Sciatic nerve (tissue), 2 donors: ENCODE measurements at regions not wholly inside any gene's neighbourhood (a gene's known extent, or its start where the extent isn't known, plus 50 kb on each side); places are given as distances from the start of the nearest gene placed in this dataset.
"Not testable (repeated sequence)": the region's sequence is repeated elsewhere in the genome, so short reads cannot be mapped to it uniquely, and the experiment has no call there.

Experiments
- ATAC-seq: fragments of 200-7000 bp; cut with Tn5 transposase; one replicate; pipeline ENCODE4 v1.9.1; 2020; ENCODE audit warnings: mild to moderate bottlenecking, moderate library complexity
- DNase-seq: peaks from one replicate; pipeline ENCODE4 v3.0.0-alpha.2; 2020; ENCODE audit warnings: low spot score
- intact Hi-C: fragments of 100-400 bp; cut with DNase I; formaldehyde crosslinking; loops from one replicate; pipeline ENCODE4 v1.14.2; 2022
- donor health status: DM: no; HTN: no; CAD: no.
- donor health status: DM: no; HTN: no; CAD: no.

DNA sequence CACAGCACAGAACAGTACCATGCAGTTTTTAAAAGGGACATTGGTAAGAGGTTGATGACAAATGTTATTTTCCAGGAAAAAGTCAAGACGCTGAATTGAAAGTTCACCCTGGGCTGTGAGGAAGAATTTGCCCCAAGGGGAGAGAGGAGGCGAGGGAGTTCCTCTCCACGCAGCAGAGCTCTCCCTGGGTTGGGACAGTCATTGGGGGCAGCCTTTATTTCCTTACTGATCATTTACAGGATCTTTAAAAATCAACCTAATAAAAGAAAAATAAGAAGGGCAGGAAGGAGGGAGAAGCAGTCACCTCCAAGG is 49.9 kb upstream of the WNT7B start:
- DNase-seq = no peak
- intact Hi-C loops = no loop called here
- peak; percentile 9 for ATAC-seq

DNA sequence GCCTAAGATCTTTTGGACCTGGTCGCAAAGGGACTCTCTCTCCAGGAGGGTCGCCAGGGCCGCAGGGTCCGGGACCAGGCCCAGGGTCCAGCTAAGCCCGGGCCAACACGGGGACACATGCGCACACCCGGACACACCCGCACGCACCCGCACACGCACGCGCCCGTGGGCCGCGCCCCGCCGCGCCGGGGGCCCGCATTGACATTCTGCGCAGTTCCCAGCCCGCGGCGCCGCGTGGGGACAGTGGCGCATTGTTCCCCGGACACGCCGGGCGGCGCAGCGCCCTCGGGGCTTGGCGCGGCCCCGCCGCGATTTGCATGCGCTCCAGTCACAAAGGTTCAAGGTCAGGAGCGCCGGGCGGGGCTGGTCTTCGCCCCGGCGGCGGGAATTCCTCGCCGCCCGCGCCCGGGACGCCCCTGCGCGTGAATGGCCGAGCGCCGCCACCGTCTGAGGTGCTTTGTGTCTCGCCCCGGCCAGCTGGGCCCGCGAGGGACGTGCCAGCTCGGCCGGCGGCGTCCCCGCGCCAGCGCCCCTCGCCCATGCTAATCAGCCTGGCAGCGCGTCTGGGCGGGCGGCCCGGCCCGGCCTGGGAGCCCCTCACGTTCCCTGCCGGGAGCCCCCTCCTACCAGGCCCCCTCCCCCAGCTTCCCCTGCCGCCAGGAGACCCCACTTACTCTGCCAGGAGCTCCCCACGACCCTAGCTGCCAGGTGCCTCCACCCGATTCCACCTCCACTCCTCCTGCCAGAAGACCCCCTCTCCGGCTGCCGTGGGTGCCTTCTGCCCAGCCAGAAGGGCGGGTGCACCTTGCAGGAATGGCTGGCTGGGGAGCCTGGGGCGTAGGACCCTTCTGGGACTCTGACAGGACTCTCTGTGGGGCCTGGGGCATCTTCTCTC is 50.5 kb upstream of the WNT7B start:
- ATAC-seq (peak; percentile 63), DNase-seq (peak; percentile 82)
- intact Hi-C loops = no loop called here

GRCh38 chr22:46028106-46028991 is 51.4 kb upstream of the WNT7B start:
- intact Hi-C loops = no loop called here
- DNase-seq = peak; percentile 56
- ATAC-seq = no peak

DNA sequence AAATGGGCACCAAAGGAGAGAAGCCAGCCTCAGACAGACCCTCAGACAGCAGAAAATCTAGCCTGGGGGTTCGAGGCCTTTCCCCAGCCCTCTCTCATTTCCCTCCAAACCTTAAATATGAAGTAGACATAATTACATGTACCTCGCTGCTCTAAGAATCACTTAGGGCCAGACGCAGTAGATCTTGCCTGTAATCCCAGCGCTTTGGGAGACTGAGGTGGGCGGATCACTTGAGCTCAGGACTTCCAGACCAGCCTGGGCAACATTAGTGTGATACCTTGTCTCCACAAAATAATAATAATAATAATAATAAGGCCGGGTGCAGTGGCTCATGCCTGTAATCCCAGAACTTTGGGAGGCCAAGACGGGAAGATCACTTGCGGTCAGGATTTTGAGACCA is 52.1 kb upstream of the WNT7B start:
- ATAC-seq = no peak
- intact Hi-C loops = no loop called here
- DNase-seq = no peak

GRCh38 chr22:46029574-46030200 is 52.7 kb upstream of the WNT7B start:
- ATAC-seq (no peak), DNase-seq (peak; percentile 45)
- intact Hi-C loops = no loop called here

DNA sequence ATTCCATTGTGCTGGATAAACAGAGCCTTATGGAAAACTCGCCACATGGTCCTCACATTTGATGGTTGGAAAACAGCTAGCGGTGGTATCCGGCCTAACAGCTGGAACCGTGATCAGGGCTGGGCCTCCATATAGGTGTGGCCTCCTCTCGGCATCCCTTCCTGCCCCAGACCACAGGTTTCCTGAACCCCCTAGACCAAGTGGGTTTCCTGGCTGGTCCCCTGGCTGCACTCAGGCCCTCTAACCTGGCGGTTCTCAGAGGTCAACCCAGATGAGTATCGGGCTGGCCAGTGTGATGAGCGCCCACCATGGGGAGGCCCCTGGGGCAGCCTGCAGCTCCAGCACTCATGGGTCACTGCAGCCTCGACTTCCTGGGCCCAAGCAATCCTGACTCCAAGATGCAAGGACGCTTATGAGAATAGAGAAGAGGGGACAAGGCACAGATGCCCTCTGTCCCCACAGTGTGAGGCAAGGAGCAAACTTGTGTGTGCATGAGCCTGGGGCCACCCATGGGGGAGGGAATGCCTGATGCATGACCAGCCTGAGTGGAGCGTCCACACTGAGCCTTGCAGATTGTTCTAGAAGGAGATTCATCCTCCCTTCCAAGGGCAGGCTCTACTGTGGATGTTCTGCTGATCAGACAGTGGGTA is 53.4 kb upstream of the WNT7B start:
- DNase-seq = peak; percentile 54
- intact Hi-C loops = no loop called here
- no peak for ATAC-seq

DNA sequence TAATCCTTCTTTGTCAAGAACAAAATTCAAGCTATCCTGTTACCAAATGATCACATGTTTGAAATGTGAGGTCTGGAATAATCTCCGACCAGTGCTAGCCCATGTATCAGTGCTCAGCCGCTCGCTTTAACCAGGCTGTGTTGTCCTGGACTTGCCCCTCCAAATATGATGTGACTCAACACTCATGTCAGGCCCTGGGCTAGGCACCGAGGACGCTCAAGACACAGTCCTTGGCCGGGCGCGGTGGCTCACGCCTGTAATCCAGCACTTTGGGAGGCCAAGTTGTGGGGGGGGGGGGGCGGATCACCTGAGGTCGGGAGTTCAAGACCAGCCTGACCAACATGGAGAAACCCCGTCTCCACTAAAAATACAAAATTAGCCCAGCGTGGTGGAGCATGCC is 54.1 kb upstream of the WNT7B start:
- intact Hi-C loops = no loop called here
- no peak for ATAC-seq
- no peak for DNase-seq

- DNase-seq (no peak), ATAC-seq (no peak)
- intact Hi-C loops = no loop called here
Measured at GRCh38 chr22:46031557-46031956, 54.6 kb upstream of the WNT7B start.

DNA sequence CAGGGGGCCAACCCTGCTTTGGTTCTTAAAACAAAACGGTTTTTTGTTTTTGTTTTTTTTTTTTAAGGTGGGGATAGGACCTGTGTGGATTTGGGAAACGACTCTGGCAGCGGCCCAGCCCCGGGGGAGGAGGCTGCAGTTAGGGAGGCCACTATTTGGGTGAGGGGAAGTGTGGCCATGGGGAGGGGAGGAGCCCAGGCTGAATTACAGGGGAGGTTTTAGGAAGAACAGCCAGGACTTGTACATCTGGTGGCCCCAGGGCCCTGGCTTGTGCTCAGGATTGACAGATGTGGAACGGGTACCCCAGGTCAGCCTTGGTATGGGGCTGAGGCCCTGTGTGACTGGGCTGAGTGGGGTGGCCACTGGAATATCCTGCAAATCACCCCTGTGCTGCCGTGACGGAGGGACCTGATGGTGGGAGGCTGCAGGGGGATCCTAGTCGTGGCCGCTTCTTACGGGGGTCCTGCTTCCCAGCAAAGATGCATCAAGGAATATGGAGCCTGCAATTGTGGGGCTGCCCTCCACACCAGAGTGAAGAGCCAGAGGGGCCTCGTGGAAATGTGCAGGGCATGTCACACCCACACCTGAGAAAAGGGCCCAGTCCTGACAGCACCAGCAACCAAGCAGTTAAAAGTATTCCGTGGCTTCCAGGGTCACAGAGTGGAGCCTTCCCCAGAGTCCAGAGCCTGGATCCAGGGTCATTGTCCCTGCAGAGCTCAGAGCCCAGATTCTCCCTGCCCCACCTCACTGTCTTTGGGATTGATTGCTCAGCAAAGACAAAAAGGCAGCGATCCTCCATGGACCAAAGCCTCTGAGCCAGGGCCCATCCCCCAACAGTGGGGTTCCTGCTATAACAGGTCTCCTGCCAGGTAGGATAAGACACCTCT is 55.2 kb upstream of the WNT7B start:
- DNase-seq = peak; percentile 58
- ATAC-seq = no peak
- intact Hi-C loops = no loop called here

- no peak for DNase-seq
- no peak for ATAC-seq
- intact Hi-C loops = no loop called here
Measured at GRCh38 chr22:46033256-46034200, 56.6 kb upstream of the WNT7B start.

GRCh38 chr22:46034480-46034879 is 57.5 kb upstream of the WNT7B start:
- ATAC-seq, intact Hi-C loops, DNase-seq: not testable (repeated sequence)

GRCh38 chr22:46035380-46035741 is 58.4 kb upstream of the WNT7B start:
- intact Hi-C loops = no loop called here
- DNase-seq (no peak), ATAC-seq (no peak)

DNA sequence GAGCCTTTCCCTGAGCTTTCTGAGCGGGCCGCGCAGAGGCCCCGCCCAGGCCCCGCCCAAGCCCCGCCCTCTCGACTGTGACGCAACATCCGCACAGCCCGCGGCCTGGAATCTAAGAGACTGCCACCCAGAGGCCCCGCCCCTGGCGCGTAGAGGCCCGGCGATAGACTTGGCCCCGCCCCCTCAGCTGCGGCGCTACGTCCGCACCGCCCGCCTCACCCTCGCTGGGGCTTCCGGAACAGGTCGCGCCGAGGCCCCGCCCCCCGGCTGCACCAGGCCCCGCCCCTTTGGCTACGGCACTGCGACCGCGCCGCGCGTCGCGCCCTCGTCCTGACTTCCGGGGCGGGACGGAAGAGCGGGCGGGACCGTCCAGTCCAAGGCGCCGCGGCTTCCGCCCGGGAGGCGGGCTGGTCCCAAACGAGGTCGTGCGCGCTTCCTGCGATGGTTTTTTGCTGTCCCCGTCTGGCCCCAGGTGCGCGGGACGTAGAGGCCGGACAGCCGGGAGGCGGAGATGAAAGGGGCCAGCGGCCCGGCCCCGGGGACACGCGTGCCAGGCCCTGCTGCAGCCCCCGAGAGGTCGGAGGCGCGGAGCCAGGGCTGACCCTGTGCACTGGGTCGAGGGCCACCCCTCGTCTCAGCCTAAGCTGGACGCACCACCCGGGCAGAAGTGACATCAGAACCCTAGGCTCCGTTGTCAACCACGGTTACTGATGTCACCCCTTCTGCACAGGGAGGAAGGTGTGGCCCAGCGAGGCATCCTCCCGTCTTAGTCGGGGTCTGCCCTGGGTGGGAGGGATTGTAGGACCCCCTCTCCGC is 59.0 kb upstream of the WNT7B start:
- intact Hi-C loops = no loop called here
- peak; percentile 100 for DNase-seq
- ATAC-seq = peak; percentile 96

DNA sequence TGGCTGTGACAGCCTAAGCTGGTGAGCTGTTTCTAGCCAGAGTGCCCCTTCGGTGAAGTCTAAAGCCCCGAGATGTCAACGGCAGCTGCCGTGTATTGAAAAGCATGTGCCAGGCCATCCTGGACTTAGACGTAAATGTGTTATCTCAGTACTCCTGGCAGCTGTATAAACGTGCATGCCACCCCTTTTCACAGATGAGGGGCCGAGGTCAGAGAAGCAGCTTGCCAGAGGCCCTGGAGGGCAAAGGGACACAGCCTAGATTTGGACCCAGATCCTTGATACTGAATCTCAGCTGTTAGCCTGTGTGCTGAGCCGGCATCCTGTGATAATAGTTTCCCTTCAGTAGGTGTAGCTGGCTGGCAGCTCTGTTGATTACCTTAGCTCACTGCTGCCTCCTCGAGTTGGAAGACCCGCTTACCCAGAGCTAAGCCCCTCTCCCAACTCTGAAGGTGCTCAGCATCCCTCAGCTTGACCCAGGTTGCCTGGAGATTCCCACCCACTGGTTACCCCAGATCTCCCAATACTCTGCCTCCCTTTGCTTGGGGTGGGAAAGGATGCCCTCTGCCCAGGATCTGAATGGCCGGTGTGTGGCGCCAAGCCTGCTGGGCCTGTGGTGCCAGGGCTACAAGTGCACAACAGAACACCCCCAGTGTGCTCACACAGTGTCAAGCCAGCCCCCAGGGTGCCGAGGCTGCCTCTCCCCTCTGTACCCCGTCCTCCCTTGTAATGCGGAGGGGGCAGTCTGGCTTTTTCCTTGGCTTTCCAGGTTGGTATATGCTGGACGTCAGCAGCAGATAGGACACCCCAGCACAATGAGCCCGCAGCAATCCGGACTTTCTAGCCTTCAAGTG is 59.8 kb upstream of the WNT7B start:
- DNase-seq = peak; percentile 64
- intact Hi-C loops = no loop called here
- no peak for ATAC-seq

- DNase-seq (no peak), ATAC-seq (no peak)
- intact Hi-C loops = no loop called here
Measured at GRCh38 chr22:46038174-46038487, 61.2 kb upstream of the WNT7B start.
